Activated CD8-positive, alpha-beta memory T cell treated with anti-CD3 and anti-CD28 coated beads, Interleukin-2, amount 10 ng/mL, durations not matched to agents 7 days and 5 days (primary cell): ENCODE measurements at regions not wholly inside any gene's neighbourhood (a gene's known extent, or its start where the extent isn't known, plus 50 kb on each side); places are given as distances from the start of the nearest gene placed in this dataset.
"Not testable (repeated sequence)": the region's sequence is repeated elsewhere in the genome, so short reads cannot be mapped to it uniquely, and the experiment has no call there.

Experiments
- ATAC-seq: fragments of 150-1000 bp; cut with Tn5 transposase; one replicate; pipeline ENCODE4 v1.10.0; 2021; ENCODE audit warnings: moderate library complexity
- CTCF ChIA-PET: fragments of 350-600 bp; sonication (Branson Sonifier 250); formaldehyde crosslinking; loops from one replicate; lab custom pipeline; 2021; ENCODE audit warnings: antibody characterized with exemption; lab: Charles Lee
- DNase-seq: peaks from one replicate; pipeline ENCODE4 v3.0.0-alpha.2; 2020
- H3K27ac Mint-ChIP-seq: one replicate; pipeline ENCODE4 v1.8.0; 2021; ENCODE audit warnings: mild to moderate bottlenecking, mixed read lengths
- H3K27me3 Mint-ChIP-seq: one replicate; pipeline ENCODE4 v1.8.0; 2021; ENCODE audit warnings: mixed read lengths
- H3K36me3 Mint-ChIP-seq: one replicate; pipeline ENCODE4 v1.8.0; 2021; ENCODE audit warnings: mild to moderate bottlenecking, mixed read lengths
- H3K4me1 Mint-ChIP-seq: one replicate; pipeline ENCODE4 v1.8.0; 2021; ENCODE audit warnings: mixed read lengths
- H3K4me3 Mint-ChIP-seq: one replicate; pipeline ENCODE4 v1.8.0; 2021; ENCODE audit warnings: mild to moderate bottlenecking, moderate library complexity, mixed read lengths
- H3K9me3 Mint-ChIP-seq: one replicate; pipeline ENCODE4 v1.8.0; 2022; ENCODE audit warnings: low read depth, mixed read lengths

- Mint-ChIP-seq H3K27me3 (no peaks in the 10 kb centered on the region), H3K27ac (no peak overlapping the region), H3K9me3 (no peaks in the 10 kb centered on the region), H3K4me3 (no peak overlapping the region), H3K36me3 (no peaks in the 10 kb centered on the region), H3K4me1 (no peaks in the 10 kb centered on the region)
- DNase-seq (no peak), ATAC-seq (no peak)
- CTCF ChIA-PET: no interaction called here
These were observed 72.3 kb upstream of the SH3RF1 start for GRCh38 chr4:169342906-169343564.

GRCh38 chr4:169342159-169342860 lies 71.6 kb upstream of the SH3RF1 start:
- ATAC-seq (no peak), DNase-seq (no peak)
- CTCF ChIA-PET: no interaction called here
- Mint-ChIP-seq H3K9me3 (no peaks in the 10 kb centered on the region), H3K4me3 (no peak overlapping the region), H3K36me3 (no peaks in the 10 kb centered on the region), H3K27ac (no peak overlapping the region), H3K27me3 (no peaks in the 10 kb centered on the region), H3K4me1 (no peaks in the 10 kb centered on the region)

GRCh38 chr4:169341490-169341889 lies 70.7 kb upstream of the SH3RF1 start:
- Mint-ChIP-seq H3K27me3 (no peaks in the 10 kb centered on the region), H3K27ac (no peak overlapping the region), H3K4me3 (no peak overlapping the region), H3K4me1 (no peaks in the 10 kb centered on the region), H3K36me3 (no peaks in the 10 kb centered on the region), H3K9me3 (no peaks in the 10 kb centered on the region)
- DNase-seq (no peak), ATAC-seq (no peak)
- CTCF ChIA-PET: interaction anchor here (1.5 kb wide), 1 partner anchor 20 kb away, joined by 3 read pairs; no protein-coding TSS in a partner anchor

GRCh38 chr4:169340834-169341233 lies 70.1 kb upstream of the SH3RF1 start:
- no peak for ATAC-seq
- H3K4me1 Mint-ChIP-seq: no peaks in the 10 kb centered on the region
- no peaks in the 10 kb centered on the region for H3K36me3 Mint-ChIP-seq
- H3K9me3 Mint-ChIP-seq: no peaks in the 10 kb centered on the region
- H3K27ac Mint-ChIP-seq: no peak overlapping the region
- CTCF ChIA-PET: interaction anchor here (1.5 kb wide), 1 partner anchor 21 kb away, joined by 3 read pairs; no protein-coding TSS in a partner anchor
- no peak for DNase-seq
- H3K4me3 Mint-ChIP-seq: no peak overlapping the region
- no peaks in the 10 kb centered on the region for H3K27me3 Mint-ChIP-seq

- CTCF ChIA-PET: no interaction called here
- H3K4me3 Mint-ChIP-seq: no peak overlapping the region
- H3K4me1 Mint-ChIP-seq: no peaks in the 10 kb centered on the region
- H3K9me3 Mint-ChIP-seq: no peaks in the 10 kb centered on the region
- DNase-seq (no peak), ATAC-seq (no peak)
- no peaks in the 10 kb centered on the region for H3K27me3 Mint-ChIP-seq
- no peaks in the 10 kb centered on the region for H3K36me3 Mint-ChIP-seq
- no peak overlapping the region for H3K27ac Mint-ChIP-seq
These were observed 67.5 kb upstream of the SH3RF1 start for GRCh38 chr4:169338241-169338640.

GRCh38 chr4:169337510-169337909 lies 66.8 kb upstream of the SH3RF1 start:
- Mint-ChIP-seq H3K27me3 (no peaks in the 10 kb centered on the region), H3K27ac (no peak overlapping the region)

GRCh38 chr4:169335331-169335730 lies 64.6 kb upstream of the SH3RF1 start:
- CTCF ChIA-PET: no interaction called here
- H3K4me3 Mint-ChIP-seq: no peak overlapping the region
- H3K27ac Mint-ChIP-seq: no peak overlapping the region
- ATAC-seq (no peak), DNase-seq (no peak)
- no peaks in the 10 kb centered on the region for H3K36me3 Mint-ChIP-seq
- no peaks in the 10 kb centered on the region for H3K9me3 Mint-ChIP-seq
- no peaks in the 10 kb centered on the region for H3K27me3 Mint-ChIP-seq
- H3K4me1 Mint-ChIP-seq: no peaks in the 10 kb centered on the region

More at GRCh38 chr4:169337510-169337909, 66.8 kb upstream of the SH3RF1 start:
- CTCF ChIA-PET: no interaction called here
- DNase-seq: no peak
- Mint-ChIP-seq H3K4me3 (no peak overlapping the region), H3K36me3 (no peaks in the 10 kb centered on the region), H3K4me1 (no peaks in the 10 kb centered on the region), H3K9me3 (no peaks in the 10 kb centered on the region)
- ATAC-seq: no peak

GRCh38 chr4:169334335-169334734 lies 63.6 kb upstream of the SH3RF1 start:
- ATAC-seq: no peak
- CTCF ChIA-PET: no interaction called here
- no peak overlapping the region for H3K4me3 Mint-ChIP-seq

GRCh38 chr4:169333265-169333664 lies 62.5 kb upstream of the SH3RF1 start:
- Mint-ChIP-seq H3K27me3 (no peaks in the 10 kb centered on the region), H3K36me3 (no peaks in the 10 kb centered on the region), H3K4me3 (no peak overlapping the region), H3K4me1 (no peaks in the 10 kb centered on the region), H3K27ac (no peak overlapping the region), H3K9me3 (no peaks in the 10 kb centered on the region)
- CTCF ChIA-PET: no interaction called here
- DNase-seq (no peak), ATAC-seq (no peak)

More at GRCh38 chr4:169334335-169334734, 63.6 kb upstream of the SH3RF1 start:
- H3K27me3 Mint-ChIP-seq: no peaks in the 10 kb centered on the region
- no peaks in the 10 kb centered on the region for H3K9me3 Mint-ChIP-seq
- H3K36me3 Mint-ChIP-seq: no peaks in the 10 kb centered on the region
- no peak overlapping the region for H3K27ac Mint-ChIP-seq
- no peak for DNase-seq
- no peaks in the 10 kb centered on the region for H3K4me1 Mint-ChIP-seq

GRCh38 chr4:169332583-169332982 lies 61.8 kb upstream of the SH3RF1 start:
- Mint-ChIP-seq H3K36me3 (no peaks in the 10 kb centered on the region), H3K27me3 (no peaks in the 10 kb centered on the region), H3K27ac (no peak overlapping the region), H3K4me3 (no peak overlapping the region), H3K9me3 (no peaks in the 10 kb centered on the region), H3K4me1 (no peaks in the 10 kb centered on the region)
- CTCF ChIA-PET: no interaction called here
- ATAC-seq (no peak), DNase-seq (no peak)

- CTCF ChIA-PET: no interaction called here
- no peak overlapping the region for H3K27ac Mint-ChIP-seq
- H3K36me3 Mint-ChIP-seq: no peaks in the 10 kb centered on the region
- DNase-seq (no peak), ATAC-seq (no peak)
- no peak overlapping the region for H3K4me3 Mint-ChIP-seq
- H3K27me3 Mint-ChIP-seq: no peaks in the 10 kb centered on the region
- no peaks in the 10 kb centered on the region for H3K4me1 Mint-ChIP-seq
- no peaks in the 10 kb centered on the region for H3K9me3 Mint-ChIP-seq
These were observed 60.1 kb upstream of the SH3RF1 start for GRCh38 chr4:169330811-169331210.

GRCh38 chr4:169330095-169330494 lies 59.3 kb upstream of the SH3RF1 start:
- no peak overlapping the region for H3K27ac Mint-ChIP-seq
- CTCF ChIA-PET: no interaction called here
- no peaks in the 10 kb centered on the region for H3K9me3 Mint-ChIP-seq
- no peaks in the 10 kb centered on the region for H3K27me3 Mint-ChIP-seq
- no peak for ATAC-seq
- no peaks in the 10 kb centered on the region for H3K4me1 Mint-ChIP-seq
- H3K36me3 Mint-ChIP-seq: no peaks in the 10 kb centered on the region
- DNase-seq: no peak
- no peak overlapping the region for H3K4me3 Mint-ChIP-seq

GRCh38 chr4:169327951-169328350 lies 57.2 kb upstream of the SH3RF1 start:
- CTCF ChIA-PET: no interaction called here
- ATAC-seq (no peak), DNase-seq (no peak)
- Mint-ChIP-seq H3K9me3 (no peaks in the 10 kb centered on the region), H3K4me1 (no peaks in the 10 kb centered on the region), H3K36me3 (no peaks in the 10 kb centered on the region), H3K27me3 (no peaks in the 10 kb centered on the region), H3K4me3 (no peak overlapping the region), H3K27ac (no peak overlapping the region)

GRCh38 chr4:169323925-169324324 lies 53.2 kb upstream of the SH3RF1 start:
- CTCF ChIA-PET, H3K9me3 Mint-ChIP-seq, H3K36me3 Mint-ChIP-seq, H3K27ac Mint-ChIP-seq, ATAC-seq, H3K4me3 Mint-ChIP-seq, H3K27me3 Mint-ChIP-seq, DNase-seq, H3K4me1 Mint-ChIP-seq: not testable (repeated sequence)
